VCaP (cell line): ENCODE measurements at regions not wholly inside any gene's neighbourhood (a gene's known extent, or its start where the extent isn't known, plus 50 kb on each side); places are given as distances from the start of the nearest gene placed in this dataset.

Experiments
- H3K27ac ChIP-seq: fragments of 450-650 bp; 2 replicates; pipeline ENCODE4 v1.5.1; 2017
- CTCF ChIP-seq: fragments of 450-650 bp; conservative IDR thresholded peaks from 2 replicates; pipeline ENCODE4 v1.5.1; 2017; ENCODE audit warnings: mild to moderate bottlenecking, moderate library complexity

GRCh38 chr1:29485096-29485925 is 249.0 kb downstream of the PTPRU start:
- no peak overlapping the region for H3K27ac ChIP-seq
- no peak for TF ChIP-seq CTCF

- TF ChIP-seq CTCF = no peak
- no peak overlapping the region for H3K27ac ChIP-seq
Measured at GRCh38 chr1:29482991-29483390, 246.7 kb downstream of the PTPRU start.

GRCh38 chr1:29482064-29482463 is 245.7 kb downstream of the PTPRU start:
- TF ChIP-seq CTCF = no peak
- H3K27ac ChIP-seq = no peak overlapping the region

GRCh38 chr1:29481031-29481430 is 244.7 kb downstream of the PTPRU start:
- no peak overlapping the region for H3K27ac ChIP-seq
- TF ChIP-seq CTCF = no peak

GRCh38 chr1:29478879-29479278 is 242.6 kb downstream of the PTPRU start:
- TF ChIP-seq CTCF = no peak
- no peak overlapping the region for H3K27ac ChIP-seq

- no peak overlapping the region for H3K27ac ChIP-seq
- TF ChIP-seq CTCF = no peak
Measured at GRCh38 chr1:29478151-29478791, 241.9 kb downstream of the PTPRU start.

GRCh38 chr1:29475326-29475725 is 239.0 kb downstream of the PTPRU start:
- no peak overlapping the region for H3K27ac ChIP-seq
- TF ChIP-seq CTCF = no peak
